HepG2 (cell line): ENCODE measurements at regions not wholly inside any gene's neighbourhood (a gene's known extent, or its start where the extent isn't known, plus 50 kb on each side); places are given as distances from the start of the nearest gene placed in this dataset.
A peak's percentile ranks its signal among the peaks of the same experiment; 100 is the strongest.

ENCODE experiments used
- BCL6 ChIP-seq: IDR thresholded peaks from 2 replicates; pipeline ENCODE4 v1.6.1; 2016; ENCODE audit warnings: missing genetic modification reagents, missing compliant biosample characterization
- ETV6 ChIP-seq: sonication (generic); formaldehyde crosslinking; conservative IDR thresholded peaks from 2 replicates; pipeline ENCODE4 v1.4.0; 2020; ENCODE audit warnings: missing genetic modification reagents
- GTF2F1 ChIP-seq: fragments of 150-350 bp; IDR thresholded peaks from 2 replicates; pipeline ENCODE4 v1.6.1; 2014; ENCODE audit warnings: low read length
- HDAC6 ChIP-seq: fragments of 200-600 bp; sonication (generic); IDR thresholded peaks from 2 replicates; pipeline ENCODE4 v1.7.0; 2017; ENCODE audit warnings: mild to moderate bottlenecking, antibody characterized with exemption, low read length, low read depth
- KMT2A ChIP-seq: sonication (generic); formaldehyde crosslinking; IDR thresholded peaks from 2 replicates; pipeline ENCODE4 v1.4.0; 2020; ENCODE audit warnings: missing genetic modification reagents
- MTA1 ChIP-seq: sonication (generic); formaldehyde crosslinking; IDR thresholded peaks from 2 replicates; pipeline ENCODE4 v1.4.0; 2020; ENCODE audit warnings: missing genetic modification reagents, mild to moderate bottlenecking, borderline replicate concordance
- SKI ChIP-seq: fragments of 450-650 bp; IDR thresholded peaks from one replicate; pipeline ENCODE4 v1.6.1; 2018; ENCODE audit warnings: mild to moderate bottlenecking; ENCODE audit not compliant: partially characterized antibody
- SNRNP70 ChIP-seq: fragments of 200-400 bp; formaldehyde crosslinking; IDR thresholded peaks from 2 replicates; pipeline ENCODE4 v1.6.1; 2017; ENCODE audit warnings: mild to moderate bottlenecking, low read depth, low read length, moderate library complexity
- TFDP2 ChIP-seq: sonication (generic); formaldehyde crosslinking; IDR thresholded peaks from 2 replicates; pipeline ENCODE4 v1.4.0; 2020; ENCODE audit warnings: missing genetic modification reagents
- ZFP36 ChIP-seq: fragments of 150-350 bp; IDR thresholded peaks from 2 replicates; pipeline ENCODE4 v1.6.1; 2018; ENCODE audit warnings: borderline replicate concordance, low read length, low read depth; ENCODE audit not compliant: partially characterized antibody
- ZFP36L2 ChIP-seq: sonication (generic); formaldehyde crosslinking; IDR thresholded peaks from 2 replicates; pipeline ENCODE4 v1.4.0; 2020; ENCODE audit warnings: missing genetic modification reagents
- ZNF10 ChIP-seq: sonication (generic); formaldehyde crosslinking; IDR thresholded peaks from 2 replicates; pipeline ENCODE4 v1.4.0; 2020; ENCODE audit warnings: mild to moderate bottlenecking, low read depth, missing genetic modification reagents, borderline replicate concordance
- ZNF234 ChIP-seq: sonication (generic); formaldehyde crosslinking; conservative IDR thresholded peaks from 2 replicates; pipeline ENCODE4 v1.5.1; 2020; ENCODE audit warnings: mild to moderate bottlenecking, missing genetic modification reagents
- ZNF274 ChIP-seq: sonication (generic); formaldehyde crosslinking; IDR thresholded peaks from 2 replicates; pipeline ENCODE4 v1.5.1; 2020; ENCODE audit warnings: mild to moderate bottlenecking, missing genetic modification reagents
- TF ChIP-seq, protein P1 (sequence below): sonication (generic); formaldehyde crosslinking; IDR thresholded peaks from 2 replicates; pipeline ENCODE4 v1.5.0; 2020; ENCODE audit warnings: mild to moderate bottlenecking, missing genetic modification reagents, borderline replicate concordance
- TF ChIP-seq, protein P2 (sequence below): IDR thresholded peaks from 2 replicates; pipeline ENCODE4 v1.6.1; 2016; ENCODE audit warnings: missing biosample characterization, missing genetic modification reagents, low read depth

GRCh38 chr20:25865715-25866656 lies 169.3 kb upstream of the ZNF337 start (continued):
- TF ChIP-seq, protein P1, sequence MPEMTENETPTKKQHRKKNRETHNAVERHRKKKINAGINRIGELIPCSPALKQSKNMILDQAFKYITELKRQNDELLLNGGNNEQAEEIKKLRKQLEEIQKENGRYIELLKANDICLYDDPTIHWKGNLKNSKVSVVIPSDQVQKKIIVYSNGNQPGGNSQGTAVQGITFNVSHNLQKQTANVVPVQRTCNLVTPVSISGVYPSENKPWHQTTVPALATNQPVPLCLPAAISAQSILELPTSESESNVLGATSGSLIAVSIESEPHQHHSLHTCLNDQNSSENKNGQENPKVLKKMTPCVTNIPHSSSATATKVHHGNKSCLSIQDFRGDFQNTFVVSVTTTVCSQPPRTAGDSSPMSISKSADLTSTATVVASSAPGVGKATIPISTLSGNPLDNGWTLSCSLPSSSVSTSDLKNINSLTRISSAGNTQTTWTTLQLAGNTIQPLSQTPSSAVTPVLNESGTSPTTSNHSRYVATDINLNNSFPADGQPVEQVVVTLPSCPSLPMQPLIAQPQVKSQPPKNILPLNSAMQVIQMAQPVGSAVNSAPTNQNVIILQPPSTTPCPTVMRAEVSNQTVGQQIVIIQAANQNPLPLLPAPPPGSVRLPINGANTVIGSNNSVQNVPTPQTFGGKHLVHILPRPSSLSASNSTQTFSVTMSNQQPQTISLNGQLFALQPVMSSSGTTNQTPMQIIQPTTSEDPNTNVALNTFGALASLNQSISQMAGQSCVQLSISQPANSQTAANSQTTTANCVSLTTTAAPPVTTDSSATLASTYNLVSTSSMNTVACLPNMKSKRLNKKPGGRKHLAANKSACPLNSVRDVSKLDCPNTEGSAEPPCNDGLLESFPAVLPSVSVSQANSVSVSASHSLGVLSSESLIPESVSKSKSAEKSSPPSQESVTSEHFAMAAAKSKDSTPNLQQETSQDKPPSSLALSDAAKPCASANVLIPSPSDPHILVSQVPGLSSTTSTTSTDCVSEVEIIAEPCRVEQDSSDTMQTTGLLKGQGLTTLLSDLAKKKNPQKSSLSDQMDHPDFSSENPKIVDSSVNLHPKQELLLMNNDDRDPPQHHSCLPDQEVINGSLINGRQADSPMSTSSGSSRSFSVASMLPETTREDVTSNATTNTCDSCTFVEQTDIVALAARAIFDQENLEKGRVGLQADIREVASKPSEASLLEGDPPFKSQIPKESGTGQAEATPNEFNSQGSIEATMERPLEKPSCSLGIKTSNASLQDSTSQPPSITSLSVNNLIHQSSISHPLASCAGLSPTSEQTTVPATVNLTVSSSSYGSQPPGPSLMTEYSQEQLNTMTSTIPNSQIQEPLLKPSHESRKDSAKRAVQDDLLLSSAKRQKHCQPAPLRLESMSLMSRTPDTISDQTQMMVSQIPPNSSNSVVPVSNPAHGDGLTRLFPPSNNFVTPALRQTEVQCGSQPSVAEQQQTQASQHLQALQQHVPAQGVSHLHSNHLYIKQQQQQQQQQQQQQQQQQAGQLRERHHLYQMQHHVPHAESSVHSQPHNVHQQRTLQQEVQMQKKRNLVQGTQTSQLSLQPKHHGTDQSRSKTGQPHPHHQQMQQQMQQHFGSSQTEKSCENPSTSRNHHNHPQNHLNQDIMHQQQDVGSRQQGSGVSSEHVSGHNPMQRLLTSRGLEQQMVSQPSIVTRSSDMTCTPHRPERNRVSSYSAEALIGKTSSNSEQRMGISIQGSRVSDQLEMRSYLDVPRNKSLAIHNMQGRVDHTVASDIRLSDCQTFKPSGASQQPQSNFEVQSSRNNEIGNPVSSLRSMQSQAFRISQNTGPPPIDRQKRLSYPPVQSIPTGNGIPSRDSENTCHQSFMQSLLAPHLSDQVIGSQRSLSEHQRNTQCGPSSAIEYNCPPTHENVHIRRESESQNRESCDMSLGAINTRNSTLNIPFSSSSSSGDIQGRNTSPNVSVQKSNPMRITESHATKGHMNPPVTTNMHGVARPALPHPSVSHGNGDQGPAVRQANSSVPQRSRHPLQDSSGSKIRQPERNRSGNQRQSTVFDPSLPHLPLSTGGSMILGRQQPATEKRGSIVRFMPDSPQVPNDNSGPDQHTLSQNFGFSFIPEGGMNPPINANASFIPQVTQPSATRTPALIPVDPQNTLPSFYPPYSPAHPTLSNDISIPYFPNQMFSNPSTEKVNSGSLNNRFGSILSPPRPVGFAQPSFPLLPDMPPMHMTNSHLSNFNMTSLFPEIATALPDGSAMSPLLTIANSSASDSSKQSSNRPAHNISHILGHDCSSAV (CRISPR knock-in tag), result no peak
- TF ChIP-seq ZNF274, result peak; percentile 56; the same call in 1 of the 2 replicates
- TF ChIP-seq ZNF10 (CRISPR knock-in tag), result no peak
- TF ChIP-seq ZNF234, result no peak
- TF ChIP-seq SKI, result no peak
- TF ChIP-seq ETV6 (CRISPR knock-in tag), result no peak
- TF ChIP-seq TFDP2 (CRISPR knock-in tag), result no peak
- TF ChIP-seq ZFP36L2 (CRISPR knock-in tag), result no peak
- TF ChIP-seq ZFP36, result no peak
- TF ChIP-seq KMT2A (CRISPR knock-in tag), result 0 out of 2 replicates have a peak, but pooled peaks have one; percentile 53
- no peak for TF ChIP-seq GTF2F1
- TF ChIP-seq BCL6 (CRISPR knock-in tag), result no peak
- TF ChIP-seq MTA1 (CRISPR knock-in tag), result no peak
- TF ChIP-seq, protein P2, sequence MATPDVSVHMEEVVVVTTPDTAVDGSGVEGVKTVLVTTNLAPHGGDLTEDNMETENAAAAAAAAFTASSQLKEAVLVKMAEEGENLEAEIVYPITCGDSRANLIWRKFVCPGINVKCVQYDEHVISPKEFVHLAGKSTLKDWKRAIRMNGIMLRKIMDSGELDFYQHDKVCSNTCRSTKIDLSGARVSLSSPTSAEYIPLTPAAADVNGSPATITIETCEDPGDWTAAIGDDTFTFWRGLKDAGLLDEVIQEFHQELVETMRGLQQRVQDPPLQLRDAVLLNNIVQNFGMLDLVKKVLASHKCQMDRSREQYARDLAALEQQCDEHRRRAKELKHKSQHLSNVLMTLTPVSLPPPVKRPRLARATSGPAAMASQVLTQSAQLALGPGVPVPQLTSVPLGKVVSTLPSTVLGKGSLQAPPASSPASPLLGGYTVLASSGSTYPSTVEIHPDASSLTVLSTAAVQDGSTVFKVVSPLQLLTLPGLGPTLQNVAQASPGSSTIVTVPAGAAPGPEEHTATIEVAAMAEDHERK (CRISPR knock-in tag), result no peak
- no peak for TF ChIP-seq SNRNP70
- TF ChIP-seq HDAC6, result no peak
